Upper lobe of right lung (tissue), 1 donor: ENCODE measurements at regions not wholly inside any gene's neighbourhood (a gene's known extent, or its start where the extent isn't known, plus 50 kb on each side); places are given as distances from the start of the nearest gene placed in this dataset.

Source experiments
- ATAC-seq: fragments of 200-7000 bp; cut with Tn5 transposase; one replicate; pipeline ENCODE4 v1.9.1; 2020; ENCODE audit warnings: mild to moderate bottlenecking, moderate library complexity
- DNase-seq: peaks from one replicate; pipeline ENCODE4 v3.0.0-alpha.2; 2020
- H3K27ac ChIP-seq: fragments of 200-600 bp; one replicate; pipeline ENCODE4 v1.8.0; 2022
- H3K27me3 ChIP-seq: fragments of 200-600 bp; one replicate; pipeline ENCODE4 v1.8.0; 2022; ENCODE audit warnings: mild to moderate bottlenecking
- H3K36me3 ChIP-seq: fragments of 200-600 bp; one replicate; pipeline ENCODE4 v1.8.0; 2022
- H3K4me1 ChIP-seq: fragments of 200-600 bp; one replicate; pipeline ENCODE4 v1.8.0; 2022
- H3K4me3 ChIP-seq: fragments of 200-600 bp; one replicate; pipeline ENCODE4 v1.8.0; 2022; ENCODE audit warnings: mild to moderate bottlenecking
- H3K9me3 ChIP-seq: fragments of 200-600 bp; one replicate; pipeline ENCODE4 v1.8.0; 2022
- CTCF ChIP-seq: fragments of 200-600 bp; IDR thresholded peaks from one replicate; pipeline ENCODE4 v1.8.0; 2022; ENCODE audit warnings: antibody characterized with exemption
- intact Hi-C: fragments of 100-400 bp; cut with DNase I; formaldehyde crosslinking; loops from one replicate; pipeline ENCODE4 v1.11.0; 2022
- donor health status: DM: no; HTN: yes; CAD: no; lungs with severe emphysema.

GRCh38 chr6:7479801-7480266, 61.6 kb upstream of the DSP start:
- peak; percentile 89 for ATAC-seq
- no peak overlapping the region for H3K27ac ChIP-seq
- no peak for TF ChIP-seq CTCF
- no peaks in the 10 kb centered on the region for H3K27me3 ChIP-seq
- H3K9me3 ChIP-seq: no peaks in the 10 kb centered on the region
- H3K4me1 ChIP-seq: peaks cover 5% of the 10 kb centered on the region
- H3K4me3 ChIP-seq: no peak overlapping the region
- DNase-seq: no peak
- no peaks in the 10 kb centered on the region for H3K36me3 ChIP-seq
- intact Hi-C loops: no loop called here

- no peak for TF ChIP-seq CTCF
- Histone ChIP-seq H3K27ac (no peak overlapping the region), H3K4me1 (peaks cover 5% of the 10 kb centered on the region), H3K27me3 (no peaks in the 10 kb centered on the region), H3K9me3 (no peaks in the 10 kb centered on the region), H3K4me3 (no peak overlapping the region), H3K36me3 (no peaks in the 10 kb centered on the region)
- intact Hi-C loops: no loop called here
- ATAC-seq: no peak
- DNase-seq: no peak
Measured at GRCh38 chr6:7484666-7485065, 56.8 kb upstream of the DSP start.

- intact Hi-C loops: no loop called here
- Histone ChIP-seq H3K27me3 (no peaks in the 10 kb centered on the region), H3K9me3 (no peaks in the 10 kb centered on the region), H3K27ac (no peak overlapping the region), H3K4me1 (no peaks in the 10 kb centered on the region), H3K4me3 (no peak overlapping the region), H3K36me3 (no peaks in the 10 kb centered on the region)
- TF ChIP-seq CTCF: no peak
- ATAC-seq (no peak), DNase-seq (no peak)
Measured at GRCh38 chr6:7486951-7487350, 54.5 kb upstream of the DSP start.

GRCh38 chr6:7488494-7488893, 53.0 kb upstream of the DSP start:
- Histone ChIP-seq H3K4me3 (no peak overlapping the region), H3K27me3 (no peaks in the 10 kb centered on the region), H3K36me3 (no peaks in the 10 kb centered on the region), H3K9me3 (no peaks in the 10 kb centered on the region), H3K4me1 (no peaks in the 10 kb centered on the region), H3K27ac (no peak overlapping the region)
- TF ChIP-seq CTCF: no peak
- intact Hi-C loops: no loop called here
- no peak for DNase-seq
- no peak for ATAC-seq

- Histone ChIP-seq H3K27me3 (no peaks in the 10 kb centered on the region), H3K27ac (no peak overlapping the region), H3K36me3 (no peaks in the 10 kb centered on the region), H3K9me3 (no peaks in the 10 kb centered on the region), H3K4me3 (no peak overlapping the region), H3K4me1 (no peaks in the 10 kb centered on the region)
- intact Hi-C loops: no loop called here
- no peak for TF ChIP-seq CTCF
- DNase-seq: no peak
- no peak for ATAC-seq
Measured at GRCh38 chr6:7489376-7489775, 52.1 kb upstream of the DSP start.
